NCI-H748 (cell line): ENCODE measurements at regions not wholly inside any gene's neighbourhood (a gene's known extent, or its start where the extent isn't known, plus 50 kb on each side); places are given as distances from the start of the nearest gene placed in this dataset.
"Not testable (repeated sequence)": the region's sequence is repeated elsewhere in the genome, so short reads cannot be mapped to it uniquely, and the experiment has no call there.

ENCODE experiments used
- DNase-seq: peaks from one replicate; lab custom pipeline; 2025; ENCODE audit not compliant: unreplicated experiment; lab: John Stamatoyannopoulos, UW

DNA sequence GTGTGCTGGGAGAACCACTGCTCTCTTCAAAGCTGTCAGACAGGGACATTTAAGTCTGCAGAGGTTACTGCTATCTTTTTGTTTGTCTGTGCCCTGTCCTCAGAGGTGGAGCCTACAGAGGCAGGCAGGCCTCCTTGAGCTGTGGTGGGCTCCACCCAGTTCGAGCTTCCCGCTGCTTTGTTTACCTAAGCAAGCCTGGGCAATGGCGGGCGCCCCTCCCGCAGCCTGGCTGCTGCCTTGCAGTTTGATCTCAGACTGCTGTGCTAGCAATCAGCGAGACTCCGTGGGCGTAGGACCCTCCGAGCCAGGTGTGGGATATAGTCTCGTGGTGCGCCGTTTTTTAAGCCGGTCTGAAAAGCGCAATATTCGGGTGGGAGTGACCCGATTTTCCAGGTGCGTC lies 164.0 kb downstream of the HRH4 start:
- DNase-seq = not testable (repeated sequence)

DNA sequence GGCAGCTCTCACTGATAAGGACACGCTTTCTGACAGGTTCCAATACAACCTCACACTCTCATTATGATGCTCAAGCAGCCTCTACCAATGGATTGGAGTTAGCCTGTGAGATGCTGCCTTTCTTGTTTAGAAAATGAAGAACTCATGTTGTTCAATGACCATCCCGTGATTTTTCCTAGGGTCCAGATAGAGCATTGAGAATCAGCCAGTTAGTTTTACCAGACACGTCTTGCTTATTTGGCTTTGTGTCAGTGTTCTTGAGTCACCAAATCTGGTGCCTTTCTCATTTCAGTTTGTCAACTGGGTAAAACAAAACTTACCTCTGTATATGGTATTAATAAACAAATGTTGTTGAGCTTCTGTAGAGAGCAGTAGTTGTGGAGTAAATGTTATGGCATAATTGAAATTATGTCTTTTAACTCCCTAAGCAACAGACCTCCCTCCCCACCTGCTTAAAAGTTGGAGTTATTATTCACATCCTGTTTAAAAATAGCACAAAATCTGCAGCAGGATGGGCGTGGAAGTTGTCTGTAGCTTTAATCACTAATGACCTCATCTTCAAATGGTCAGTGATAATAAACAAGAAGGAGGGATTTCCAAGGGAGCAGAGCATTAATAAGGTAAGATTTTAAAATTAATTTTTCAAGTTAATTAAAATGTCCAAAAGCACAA lies 167.3 kb downstream of the HRH4 start:
- DNase-seq = peak; percentile 17

DNA sequence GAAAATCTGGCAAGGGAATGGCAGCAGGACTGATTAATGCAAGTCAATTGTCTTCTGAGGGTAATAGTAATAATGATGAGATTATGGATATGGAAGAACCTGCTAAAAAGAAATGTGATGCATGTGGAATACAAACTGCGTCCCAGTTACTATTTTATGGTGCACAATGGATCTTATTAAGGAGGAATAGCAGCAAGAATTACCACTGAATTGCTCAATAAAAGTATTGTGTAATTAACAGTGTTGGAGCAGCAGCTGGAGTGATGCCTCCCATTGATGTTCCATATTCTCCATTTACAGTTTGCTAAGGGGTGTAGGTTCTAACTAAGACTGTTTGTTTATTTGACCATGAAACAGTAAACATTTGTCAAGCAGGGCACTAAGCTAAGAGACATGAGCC lies 167.9 kb downstream of the HRH4 start:
- DNase-seq = no peak

DNA sequence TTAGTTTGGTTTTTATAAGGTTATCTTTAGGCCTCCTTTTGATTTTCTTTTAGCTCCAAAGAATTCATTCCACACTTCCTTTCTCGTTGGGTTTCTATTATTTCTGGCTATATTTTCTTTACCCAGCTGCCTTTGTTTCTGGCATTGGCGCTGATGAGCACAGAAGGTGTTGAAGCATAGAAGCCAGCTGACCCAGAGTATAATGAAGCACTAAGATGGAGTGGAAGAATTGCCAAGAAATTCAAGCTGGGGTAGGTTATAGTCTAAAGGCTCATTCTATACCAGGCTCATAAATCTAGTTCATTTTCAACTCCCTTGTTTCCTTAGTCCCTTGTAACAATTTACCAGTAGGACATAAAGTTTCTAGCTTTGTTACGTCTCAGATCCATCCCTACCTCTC lies 169.5 kb downstream of the HRH4 start:
- no peak for DNase-seq

DNA sequence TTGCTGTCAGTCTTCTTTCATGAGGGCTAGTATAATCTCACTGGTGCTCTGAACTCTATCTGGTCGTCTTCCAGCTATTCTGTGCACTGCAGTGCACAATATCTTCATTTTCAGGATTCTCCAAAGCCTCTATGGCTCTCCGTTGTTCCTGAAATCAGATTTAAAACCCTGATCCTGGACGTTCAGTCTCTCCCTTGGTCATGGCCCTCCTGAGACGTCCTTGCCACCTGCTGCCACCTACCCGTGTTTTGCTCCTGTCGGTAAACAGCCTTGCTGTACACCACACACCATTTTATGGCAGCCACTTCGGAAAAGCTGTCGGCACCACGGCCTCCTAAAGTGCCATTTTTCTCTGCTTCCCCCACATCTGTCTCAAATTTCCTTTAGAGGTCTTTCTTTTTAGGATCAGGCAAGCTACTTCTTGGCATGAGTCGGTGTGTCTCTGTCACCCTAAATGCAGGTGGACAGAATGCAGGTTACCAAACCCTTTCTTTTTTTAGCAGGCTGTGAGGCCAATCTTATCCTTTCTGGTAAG lies 170.0 kb downstream of the HRH4 start:
- no peak for DNase-seq

DNA sequence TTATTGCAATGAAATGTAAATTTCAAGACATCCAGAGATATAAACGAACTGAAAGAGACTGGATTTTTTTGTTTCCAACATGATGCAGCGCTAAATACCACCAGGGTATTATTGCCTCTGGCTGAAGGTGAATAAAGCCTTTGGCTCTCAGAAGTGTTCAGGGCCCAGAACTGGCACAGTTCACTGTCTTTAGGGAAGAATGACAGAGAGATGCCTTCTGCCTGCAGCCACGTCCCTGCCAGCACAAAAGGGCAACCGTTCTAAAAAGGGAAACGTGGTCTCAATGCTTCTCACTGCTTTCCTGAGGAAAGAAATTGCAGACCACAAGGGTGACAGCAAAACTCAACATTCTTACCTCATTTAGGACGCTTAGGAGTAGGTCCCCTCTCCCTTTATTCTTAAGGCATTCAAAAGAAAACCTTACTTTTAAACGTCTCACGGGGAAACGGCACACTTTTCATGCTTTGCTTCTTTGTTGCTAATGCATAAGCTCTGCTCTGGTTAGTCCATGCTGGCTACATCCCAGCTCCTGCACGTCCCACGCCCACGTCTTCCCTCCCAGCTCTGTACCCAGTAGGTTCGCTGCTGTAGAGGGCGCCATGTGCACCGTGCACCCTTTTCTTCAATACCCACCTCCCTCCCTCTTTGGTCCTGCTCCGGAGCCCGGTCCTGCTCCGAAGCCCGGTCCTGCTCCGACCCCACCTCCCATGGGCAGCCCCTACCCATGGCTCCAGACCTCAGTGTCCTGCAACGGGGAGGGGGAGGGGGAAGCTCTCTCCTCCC lies 171.0 kb downstream of the HRH4 start:
- DNase-seq = no peak

DNA sequence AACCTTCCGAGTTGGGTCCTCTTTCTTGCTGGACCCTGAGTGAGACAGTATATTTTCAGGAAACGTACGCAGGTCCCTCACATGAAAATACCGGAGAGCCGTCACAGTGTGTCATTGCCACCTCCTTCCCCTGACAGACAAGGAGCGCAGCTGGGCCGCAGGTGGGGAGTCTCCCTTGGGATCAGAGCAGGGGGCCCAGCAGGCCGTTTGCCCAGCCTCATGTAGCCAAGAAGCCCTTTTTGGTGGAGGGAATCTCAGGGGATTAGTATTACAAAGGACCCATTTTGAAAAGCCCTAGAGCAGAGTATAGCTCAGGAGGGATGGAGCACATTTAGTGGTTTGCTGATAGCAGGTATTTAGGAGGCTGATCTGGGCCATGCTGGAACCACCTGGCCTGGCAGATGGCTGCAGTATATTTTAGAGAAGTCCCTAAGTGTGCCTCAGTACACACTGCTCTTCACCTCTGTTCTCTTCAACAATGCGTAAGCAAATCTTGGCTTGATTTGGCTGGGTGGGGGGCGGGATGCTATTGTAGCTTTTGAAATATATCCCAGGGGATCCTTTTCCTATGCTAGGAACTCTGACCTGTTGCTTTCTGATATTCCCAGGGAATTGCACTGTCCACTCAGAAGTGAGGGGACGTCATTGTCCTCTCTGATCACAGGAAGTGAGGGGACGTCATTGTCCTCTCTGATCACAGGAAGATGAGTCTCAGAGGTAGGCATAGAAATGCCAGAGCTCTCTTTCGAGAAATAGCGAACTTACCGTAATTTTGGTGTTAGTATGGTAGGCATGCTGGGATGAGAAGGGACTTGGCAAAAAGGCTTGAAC lies 171.9 kb downstream of the HRH4 start:
- DNase-seq = no peak

DNA sequence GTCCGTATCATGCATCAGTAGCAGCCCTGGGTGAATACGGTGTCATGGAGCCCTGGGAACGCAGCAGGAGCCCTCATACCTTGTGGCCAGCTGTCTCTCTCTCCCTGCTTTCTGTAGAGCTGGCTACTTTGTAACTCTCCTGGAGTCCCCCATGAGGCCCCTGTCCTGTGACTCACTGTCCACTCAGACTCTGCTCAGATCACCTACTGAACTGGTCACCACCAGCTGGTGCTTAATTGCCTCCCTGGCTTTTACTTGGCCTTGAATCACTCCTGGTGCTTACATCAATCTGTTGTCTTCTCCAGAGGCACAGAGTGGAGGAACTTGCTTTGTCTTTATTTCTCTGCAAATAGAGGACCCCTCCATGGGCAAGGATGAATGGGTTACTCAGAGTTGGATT lies 172.7 kb downstream of the HRH4 start:
- DNase-seq = no peak

DNA sequence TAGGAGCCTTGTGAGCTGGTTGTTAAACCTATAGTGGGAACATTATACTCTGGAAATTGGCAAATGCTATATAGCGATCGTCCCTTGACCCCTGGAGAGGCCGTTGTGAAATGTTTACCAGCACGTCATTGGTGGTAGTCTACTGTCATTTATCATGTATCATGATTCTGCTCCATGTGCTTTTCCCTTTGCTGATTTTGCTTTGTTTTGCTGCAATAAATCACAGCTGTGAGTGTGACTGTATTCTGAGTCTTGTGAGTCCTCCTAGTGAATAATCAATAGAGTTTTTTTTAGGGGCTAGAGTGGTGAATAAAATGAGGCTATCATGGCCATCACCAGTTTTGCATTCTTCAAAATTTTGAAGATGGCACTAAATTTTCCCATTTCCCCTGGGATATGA lies 189.1 kb downstream of the HRH4 start:
- DNase-seq = no peak

DNA sequence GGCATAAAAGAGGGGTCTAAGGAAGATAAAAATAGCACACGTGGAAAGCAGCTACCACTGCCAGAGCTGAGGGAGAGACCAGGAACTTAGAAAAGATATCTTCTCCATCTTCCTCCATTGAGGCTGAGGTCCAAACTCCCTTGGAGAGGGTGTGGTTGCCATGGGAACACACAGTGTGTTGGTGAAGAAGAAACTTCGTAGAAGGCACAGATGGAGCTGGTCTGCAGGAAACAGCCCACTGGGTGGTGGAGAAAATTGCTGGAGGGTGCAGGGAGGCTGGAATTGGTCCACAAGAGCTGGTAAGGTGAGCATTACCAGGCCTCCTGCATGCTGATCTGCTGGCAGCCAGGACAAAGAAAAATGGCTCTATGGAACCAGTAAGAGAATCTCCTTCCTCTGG lies 191.0 kb downstream of the HRH4 start:
- DNase-seq = peak; percentile 15

DNA sequence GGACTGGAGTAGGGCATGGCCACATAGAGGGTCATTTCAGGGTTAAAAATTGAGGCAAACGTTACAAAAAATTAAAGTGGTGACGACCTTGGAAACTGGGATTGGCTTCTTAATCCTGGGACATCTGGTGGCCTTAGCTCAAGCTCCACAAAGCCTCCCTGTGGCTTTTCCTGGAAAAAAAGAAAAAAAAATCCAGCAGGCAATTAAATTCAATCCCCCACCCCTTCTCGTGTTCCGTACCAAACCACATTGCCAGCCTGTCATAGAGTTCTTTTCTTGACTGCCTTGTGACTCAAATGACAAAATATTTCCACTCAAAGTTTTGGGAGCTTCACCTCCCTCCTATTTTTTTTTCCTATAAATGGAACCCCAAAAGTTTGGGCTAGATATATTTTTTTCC lies 195.6 kb downstream of the HRH4 start:
- DNase-seq = peak; percentile 42

DNA sequence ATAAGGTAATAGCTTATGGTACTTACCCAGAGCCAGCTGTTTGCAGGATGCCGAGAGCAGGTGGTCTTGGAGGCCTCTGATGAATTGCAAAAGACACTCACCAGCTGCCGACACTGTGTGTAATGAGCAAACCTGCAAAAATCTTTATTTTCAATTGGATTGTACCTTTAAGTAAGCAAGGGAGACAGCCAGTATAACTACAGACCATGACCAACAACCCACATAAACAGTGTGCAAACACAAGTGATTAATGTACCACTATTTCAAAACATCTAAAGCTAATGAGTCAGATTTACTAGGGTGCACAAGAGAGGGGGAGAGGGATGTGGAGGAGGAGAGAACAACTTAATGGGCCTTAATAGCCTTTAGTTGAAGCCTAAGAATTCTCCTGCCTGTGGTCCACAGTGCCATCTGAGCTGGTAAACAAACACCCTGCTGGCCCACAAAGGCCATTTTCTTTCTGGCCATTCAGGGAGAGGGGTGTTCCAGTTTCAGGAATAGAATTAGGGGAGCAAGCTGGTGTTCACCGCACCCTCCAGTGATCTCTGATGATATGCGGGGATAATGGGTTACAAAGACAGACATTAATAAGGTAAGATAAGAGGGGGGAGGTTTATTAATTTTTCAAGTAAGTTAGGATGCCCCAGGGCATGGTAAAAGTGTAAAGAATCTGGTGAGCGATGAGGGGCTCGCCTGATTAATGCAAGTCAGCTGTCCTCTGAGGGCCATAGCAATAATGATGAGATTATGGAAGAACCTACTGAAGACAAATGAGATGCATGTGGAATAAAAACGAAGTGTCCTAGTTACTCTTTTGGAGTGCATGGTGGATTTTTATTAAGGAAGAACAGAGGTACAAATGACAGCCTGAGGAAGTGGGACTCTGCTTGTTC lies 196.4 kb downstream of the HRH4 start:
- DNase-seq = peak; percentile 91

DNA sequence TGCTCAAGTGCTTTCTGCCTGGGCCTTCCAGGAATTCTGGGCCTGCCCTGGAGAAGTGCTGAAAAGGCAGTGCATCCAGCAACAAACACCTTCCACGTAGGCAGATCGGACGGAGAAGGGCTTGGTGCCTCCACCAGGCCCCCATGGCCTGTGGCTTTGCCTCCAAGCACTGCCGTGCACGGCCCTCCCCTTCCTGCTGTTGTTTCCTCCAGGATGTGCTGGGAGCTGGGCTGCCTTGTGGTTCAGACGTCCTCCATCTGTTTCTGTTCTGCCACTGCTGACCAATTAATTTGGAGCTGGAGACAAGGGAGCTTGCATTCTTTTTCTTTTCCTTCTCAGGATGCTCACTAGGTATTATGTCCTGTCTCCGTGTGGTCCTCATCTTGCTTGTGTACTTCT lies 197.0 kb downstream of the HRH4 start:
- DNase-seq = no peak

DNA sequence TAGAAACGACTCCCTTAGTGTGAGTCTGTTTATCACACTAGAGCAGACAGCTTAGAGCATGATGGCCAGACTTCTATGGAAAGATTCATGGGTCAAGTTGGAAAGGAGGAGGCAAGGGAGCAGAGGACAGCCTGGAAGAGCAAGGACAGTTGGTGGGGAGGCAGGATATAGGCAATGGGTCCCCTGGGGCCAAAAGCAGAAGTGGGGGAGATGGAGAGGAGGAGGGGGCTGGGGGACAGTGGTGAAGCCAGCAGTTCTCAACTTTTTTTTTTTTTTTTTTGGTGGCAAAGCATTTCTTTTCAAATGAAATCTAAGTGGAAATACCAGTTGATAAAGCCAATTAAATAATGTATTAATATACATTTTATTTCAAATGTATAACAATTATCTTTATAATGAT lies 197.9 kb downstream of the HRH4 start:
- no peak for DNase-seq

DNA sequence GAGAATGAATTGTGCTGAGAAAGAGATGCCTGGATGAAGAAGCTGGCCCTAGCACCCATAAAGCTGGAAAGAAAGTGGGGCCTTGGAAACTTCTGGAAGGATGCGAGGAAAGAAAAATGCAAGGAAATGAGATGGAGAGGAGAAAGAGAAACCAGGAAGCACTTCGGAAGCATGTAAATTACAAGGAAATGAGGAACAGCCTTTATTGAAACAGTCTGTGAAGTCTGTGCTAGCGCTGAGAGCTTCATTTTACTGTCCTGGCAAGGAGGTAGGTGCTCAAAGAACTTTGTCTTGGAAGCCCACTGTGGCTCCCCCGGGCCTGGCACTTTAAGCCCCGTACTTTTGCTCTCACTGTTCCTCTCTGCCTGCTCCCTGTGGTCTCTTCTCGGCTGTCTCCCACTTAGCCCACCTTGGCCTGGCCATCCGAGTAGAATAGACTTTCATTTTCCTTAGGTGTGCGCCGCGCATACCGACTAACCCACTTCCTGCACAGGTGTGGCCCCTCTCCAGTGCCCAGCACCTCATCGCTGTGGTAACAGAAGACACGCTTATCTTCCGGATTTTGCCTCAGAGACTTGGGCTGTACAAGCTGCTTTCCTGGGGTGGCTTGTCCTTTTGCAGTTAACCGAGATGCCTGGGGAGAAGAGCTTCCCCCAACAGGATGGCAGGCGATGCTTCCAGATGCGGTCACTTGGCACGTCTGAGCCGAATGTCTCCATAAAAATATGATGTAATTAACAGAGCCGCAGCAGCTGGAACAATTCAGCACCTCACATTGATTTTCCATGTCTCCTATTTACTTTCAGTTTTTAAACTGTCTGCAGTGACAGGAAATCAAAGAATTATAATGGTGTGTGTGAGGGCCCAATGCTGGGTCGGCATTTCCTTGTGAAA lies 199.6 kb downstream of the HRH4 start:
- no peak for DNase-seq

DNA sequence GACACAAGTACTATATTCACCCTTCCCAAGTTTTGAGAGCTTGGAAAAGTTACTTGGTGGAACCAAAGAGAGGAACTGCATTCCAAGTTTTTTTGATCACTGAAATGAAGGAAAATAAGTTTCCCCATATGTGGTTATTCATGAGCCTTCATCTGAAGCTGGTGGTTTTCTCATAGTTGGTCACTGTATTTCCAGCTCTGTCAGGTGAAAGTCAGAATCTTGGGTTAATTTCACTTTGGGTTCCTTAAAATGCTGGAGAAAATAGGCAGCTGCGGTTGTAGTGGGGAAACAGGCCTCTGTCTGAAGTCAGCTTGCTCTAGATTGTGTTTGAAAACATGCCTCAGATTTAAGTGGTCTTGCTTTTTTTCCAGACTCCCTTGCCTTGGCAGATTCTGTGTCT lies 200.5 kb downstream of the HRH4 start:
- no peak for DNase-seq

DNA sequence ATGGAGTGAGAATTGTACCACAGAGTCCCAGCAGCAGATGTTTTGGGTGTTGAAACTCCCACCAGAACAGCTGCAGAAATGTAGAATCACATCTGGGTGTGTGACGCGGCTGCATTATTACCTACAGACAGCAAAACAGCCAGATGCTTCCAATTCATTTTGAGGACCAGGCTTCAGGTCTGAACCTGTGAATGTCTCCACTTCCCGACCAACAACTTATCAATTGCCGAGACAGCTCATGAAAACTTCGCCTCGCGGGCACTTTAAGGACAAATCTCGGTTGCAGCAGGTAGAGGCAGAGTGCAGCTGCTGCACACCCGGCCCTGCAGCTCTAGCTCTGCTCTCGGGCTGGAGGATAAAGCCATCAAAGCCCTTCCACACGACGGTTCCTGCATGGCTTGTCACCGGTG lies 202.0 kb downstream of the HRH4 start:
- DNase-seq = no peak

DNA sequence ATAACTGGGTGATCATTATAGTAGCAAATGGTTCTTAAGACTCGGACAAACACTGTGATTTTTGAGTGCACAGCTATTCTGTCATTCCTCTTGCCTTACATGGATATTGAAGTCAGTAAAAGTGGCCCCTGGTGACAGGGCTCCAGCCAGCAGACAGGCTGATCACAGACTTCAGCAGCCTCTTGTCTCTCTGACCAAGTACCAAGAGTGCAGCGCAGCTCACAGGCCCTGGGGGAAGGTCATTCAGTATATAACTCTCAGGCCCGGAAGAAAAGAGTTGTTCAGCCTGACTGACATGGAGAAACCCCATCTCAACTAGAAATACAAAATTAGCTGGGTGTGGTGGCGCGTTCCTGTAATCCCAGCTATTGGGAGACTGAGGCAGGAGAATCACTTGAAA lies 202.6 kb downstream of the HRH4 start:
- DNase-seq = no peak

DNA sequence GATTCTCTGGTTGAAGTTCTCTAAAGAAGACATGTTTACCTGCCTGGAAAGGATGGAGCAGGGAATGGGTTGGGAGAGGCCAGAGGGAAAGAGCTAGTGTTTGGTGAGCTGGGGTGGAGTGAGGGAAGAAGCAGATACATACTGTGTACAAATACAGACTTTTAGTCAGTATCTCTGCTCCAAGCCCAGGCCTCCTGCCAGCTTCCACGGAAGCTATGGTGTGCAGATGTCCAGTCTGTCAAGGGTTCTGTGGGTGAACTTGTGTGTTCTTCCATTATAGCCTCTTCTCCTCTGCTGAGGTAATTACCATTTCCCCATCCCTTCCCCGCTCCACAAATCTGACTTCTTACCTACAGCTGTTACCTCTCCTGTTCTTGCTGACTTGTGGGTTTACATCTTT lies 208.6 kb downstream of the HRH4 start:
- no peak for DNase-seq

DNA sequence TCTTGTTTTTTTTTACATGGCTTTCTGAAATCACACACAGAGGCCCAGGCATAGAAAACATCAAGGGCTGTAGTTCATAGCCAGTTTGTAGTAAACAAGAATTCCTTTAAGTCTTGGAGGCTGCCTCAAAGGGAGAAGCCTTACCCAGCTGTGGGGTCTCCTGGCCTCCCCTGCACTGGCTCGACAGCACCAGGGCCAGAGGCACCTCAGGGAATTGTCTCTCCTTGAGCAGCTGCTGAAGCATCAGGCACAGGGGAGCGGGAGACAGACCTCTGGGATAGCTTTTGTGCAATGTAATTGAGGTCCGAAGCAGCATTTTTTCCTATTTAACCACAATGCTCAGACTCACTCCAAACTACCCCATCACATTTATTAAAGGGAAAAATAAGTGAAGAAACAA lies 209.1 kb downstream of the HRH4 start:
- no peak for DNase-seq
